ENCODE measurements at regions not wholly inside any gene's neighbourhood (a gene's known extent, or its start where the extent isn't known, plus 50 kb on each side); places are given as distances from the start of the nearest gene placed in this dataset.

GRCh38 chr12:91871751-91872150 lies 273.9 kb downstream of the BTG1 start:
- TF ChIP-seq CTCF (IDR thresholded peaks at IDR 0.05; ENCODE audit: low read depth, low read length) (no peak), POLR2A (IDR thresholded peaks at IDR 0.05; ENCODE audit: extremely low read depth, insufficient read length) (no peak), MYC (IDR thresholded peaks at IDR 0.05; ENCODE audit: low read depth, low read length) (no peak), MAX (IDR thresholded peaks at IDR 0.05; ENCODE audit: low read depth, low read length) (no peak)
